ENCODE measurements at regions not wholly inside any gene's neighbourhood (a gene's known extent, or its start where the extent isn't known, plus 50 kb on each side); places are given as distances from the start of the nearest gene placed in this dataset.

- ChIA-PET CTCF (no interaction called here), POLR2A (no interaction called here)
- Histone ChIP-seq H3K27me3 (replicated peaks; ENCODE audit: control insufficient read depth, insufficient read depth, low read length) (no peaks in the 10 kb centered on the region), H3K36me3 (ENCODE audit: control insufficient read depth, insufficient read depth, low read length) (no peaks in the 10 kb centered on the region), H3K4me1 (no peaks in the 10 kb centered on the region), H3K9me3 (no peaks in the 10 kb centered on the region), H3K4me3 (ENCODE audit: low read depth, low read length) (no peak overlapping the region)
- Mint-ChIP-seq H3K4me3 (ENCODE audit: unreplicated experiment) (no peak overlapping the region), H3K4me1 (ENCODE audit: low read depth, unreplicated experiment) (no peaks in the 10 kb centered on the region), H3K27ac (ENCODE audit: unreplicated experiment) (no peak overlapping the region), H3K36me3 (ENCODE audit: insufficient read depth, unreplicated experiment) (no peaks in the 10 kb centered on the region), H3K27me3 (ENCODE audit: insufficient read depth, unreplicated experiment) (no peaks in the 10 kb centered on the region), H3K9me3 (ENCODE audit: unreplicated experiment) (no peaks in the 10 kb centered on the region)
- no peak for TF ChIP-seq CTCF (IDR thresholded peaks at IDR 0.05; ENCODE audit: insufficient read depth in 1 of 2, low read depth in 1 of 2, low read length in 1 of 2, severe bottlenecking in 1 of 2, unreplicated experiment in 1 of 2)
- intact Hi-C loops (cut with micrococcal nuclease; ENCODE audit: unreplicated experiment), result no loop called here
- no TSS peak for BruUV-seq (replicated peaks)
- DNase-seq, result no peak
Measured at GRCh38 chr17:54404259-54404658, 496.4 kb upstream of the TOM1L1 start.

- BruUV-seq (replicated peaks), result no TSS peak
- H3K9me3 ChIP-seq, result no peaks in the 10 kb centered on the region
Measured at GRCh38 chr17:54405826-54406225, 494.8 kb upstream of the TOM1L1 start.

GRCh38 chr17:54408731-54409130 is 491.9 kb upstream of the TOM1L1 start:
- no peaks in the 10 kb centered on the region for H3K4me1 ChIP-seq
- ChIA-PET CTCF (no interaction called here), POLR2A (no interaction called here)
- no peak overlapping the region for H3K4me3 Mint-ChIP-seq (ENCODE audit: unreplicated experiment)
- no peak overlapping the region for H3K27ac Mint-ChIP-seq (ENCODE audit: unreplicated experiment)
- no peaks in the 10 kb centered on the region for H3K27me3 Mint-ChIP-seq (ENCODE audit: insufficient read depth, unreplicated experiment)
- TF ChIP-seq CTCF (IDR thresholded peaks at IDR 0.05; ENCODE audit: insufficient read depth in 1 of 2, low read depth in 1 of 2, low read length in 1 of 2, severe bottlenecking in 1 of 2, unreplicated experiment in 1 of 2), result no peak
- no peaks in the 10 kb centered on the region for H3K4me1 Mint-ChIP-seq (ENCODE audit: low read depth, unreplicated experiment)
- H3K4me3 ChIP-seq (ENCODE audit: low read depth, low read length), result no peak overlapping the region
- intact Hi-C loops (cut with micrococcal nuclease; ENCODE audit: unreplicated experiment), result no loop called here
- DNase-seq, result no peak
- H3K36me3 ChIP-seq (ENCODE audit: control insufficient read depth, insufficient read depth, low read length), result no peaks in the 10 kb centered on the region
- BruUV-seq (replicated peaks), result no TSS peak
- H3K36me3 Mint-ChIP-seq (ENCODE audit: insufficient read depth, unreplicated experiment), result no peaks in the 10 kb centered on the region
- H3K9me3 Mint-ChIP-seq (ENCODE audit: unreplicated experiment), result no peaks in the 10 kb centered on the region
- H3K27me3 ChIP-seq (replicated peaks; ENCODE audit: control insufficient read depth, insufficient read depth, low read length), result no peaks in the 10 kb centered on the region
- no peaks in the 10 kb centered on the region for H3K9me3 ChIP-seq

More at GRCh38 chr17:54405826-54406225, 494.8 kb upstream of the TOM1L1 start:
- H3K27ac Mint-ChIP-seq (ENCODE audit: unreplicated experiment), result no peak overlapping the region
- TF ChIP-seq CTCF (IDR thresholded peaks at IDR 0.05; ENCODE audit: insufficient read depth in 1 of 2, low read depth in 1 of 2, low read length in 1 of 2, severe bottlenecking in 1 of 2, unreplicated experiment in 1 of 2), result no peak
- H3K9me3 Mint-ChIP-seq (ENCODE audit: unreplicated experiment), result no peaks in the 10 kb centered on the region
- H3K36me3 Mint-ChIP-seq (ENCODE audit: insufficient read depth, unreplicated experiment), result no peaks in the 10 kb centered on the region
- H3K4me3 ChIP-seq (ENCODE audit: low read depth, low read length), result no peak overlapping the region
- no peak for DNase-seq
- H3K4me1 ChIP-seq, result no peaks in the 10 kb centered on the region
- intact Hi-C loops (cut with micrococcal nuclease; ENCODE audit: unreplicated experiment), result no loop called here
- H3K4me1 Mint-ChIP-seq (ENCODE audit: low read depth, unreplicated experiment), result no peaks in the 10 kb centered on the region
- H3K27me3 Mint-ChIP-seq (ENCODE audit: insufficient read depth, unreplicated experiment), result no peaks in the 10 kb centered on the region
- CTCF ChIA-PET, result no interaction called here
- no peaks in the 10 kb centered on the region for H3K36me3 ChIP-seq (ENCODE audit: control insufficient read depth, insufficient read depth, low read length)
- H3K27me3 ChIP-seq (replicated peaks; ENCODE audit: control insufficient read depth, insufficient read depth, low read length), result no peaks in the 10 kb centered on the region
- no peak overlapping the region for H3K4me3 Mint-ChIP-seq (ENCODE audit: unreplicated experiment)
- POLR2A ChIA-PET, result no interaction called here
